Stimulated activated effector memory CD8-positive, alpha-beta T cell treated with anti-CD3 and anti-CD28 coated beads, Interleukin-12 subunit alpha, Interleukin-12 subunit beta, amount 100 ng/mL, for 72 hours (primary cell): ENCODE measurements at regions not wholly inside any gene's neighbourhood (a gene's known extent, or its start where the extent isn't known, plus 50 kb on each side); places are given as distances from the start of the nearest gene placed in this dataset.
"Not testable (repeated sequence)": the region's sequence is repeated elsewhere in the genome, so short reads cannot be mapped to it uniquely, and the experiment has no call there.

Source experiments
- ATAC-seq: fragments of 150-1000 bp; cut with Tn5 transposase; 2 replicates; pipeline ENCODE4 v1.10.0; 2021
- DNase-seq, 2 donors: peaks; one replicate each; pipeline ENCODE4 v3.0.0; 2021 to 2022; ENCODE audit warnings: low spot score in 2 of 2
- H3K27ac Mint-ChIP-seq: one replicate; pipeline ENCODE4 v1.8.0; 2022; ENCODE audit warnings: mild to moderate bottlenecking, mixed read lengths
- H3K36me3 Mint-ChIP-seq: one replicate; pipeline ENCODE4 v1.8.0; 2022; ENCODE audit warnings: mild to moderate bottlenecking, mixed read lengths
- H3K4me1 Mint-ChIP-seq: one replicate; pipeline ENCODE4 v1.8.0; 2022; ENCODE audit warnings: mixed read lengths
- H3K4me3 Mint-ChIP-seq: one replicate; pipeline ENCODE4 v1.8.0; 2022; ENCODE audit warnings: mild to moderate bottlenecking, mixed read lengths
- H3K9me3 Mint-ChIP-seq: one replicate; pipeline ENCODE4 v1.8.0; 2022; ENCODE audit warnings: mixed read lengths

GRCh38 chr11:57047610-57048009 is 58.9 kb downstream of the OR5AK2 start:
- H3K4me3 Mint-ChIP-seq, result no peak overlapping the region
- H3K9me3 Mint-ChIP-seq, result peaks cover 6% of the 10 kb centered on the region
- no peak for DNase-seq

GRCh38 chr11:57049749-57050148 is 61.0 kb downstream of the OR5AK2 start:
- no peak for DNase-seq
- no peaks in the 10 kb centered on the region for H3K36me3 Mint-ChIP-seq
- ATAC-seq, result no peak
- peaks cover 6% of the 10 kb centered on the region for H3K9me3 Mint-ChIP-seq
- no peak overlapping the region for H3K27ac Mint-ChIP-seq
- no peaks in the 10 kb centered on the region for H3K4me1 Mint-ChIP-seq
- H3K4me3 Mint-ChIP-seq, result no peak overlapping the region

More at GRCh38 chr11:57047610-57048009, 58.9 kb downstream of the OR5AK2 start:
- ATAC-seq, result no peak
- no peaks in the 10 kb centered on the region for H3K36me3 Mint-ChIP-seq
- no peak overlapping the region for H3K27ac Mint-ChIP-seq
- no peaks in the 10 kb centered on the region for H3K4me1 Mint-ChIP-seq

- H3K9me3 Mint-ChIP-seq, result peaks cover 5% of the 10 kb centered on the region
- no peaks in the 10 kb centered on the region for H3K4me1 Mint-ChIP-seq
- ATAC-seq (no peak), DNase-seq (no peak)
- H3K27ac Mint-ChIP-seq, result no peak overlapping the region
- H3K36me3 Mint-ChIP-seq, result no peaks in the 10 kb centered on the region
- no peak overlapping the region for H3K4me3 Mint-ChIP-seq
Observed at GRCh38 chr11:57054817-57055216, 66.1 kb downstream of the OR5AK2 start.

- no peak overlapping the region for H3K4me3 Mint-ChIP-seq
- ATAC-seq, result no peak
Observed at GRCh38 chr11:57055744-57056143, 67.0 kb downstream of the OR5AK2 start.

GRCh38 chr11:57056735-57057134 is 68.0 kb downstream of the OR5AK2 start:
- DNase-seq (no peak), ATAC-seq (no peak)
- Mint-ChIP-seq H3K27ac (no peak overlapping the region), H3K36me3 (no peaks in the 10 kb centered on the region), H3K4me1 (no peaks in the 10 kb centered on the region), H3K4me3 (no peak overlapping the region), H3K9me3 (peaks cover 8% of the 10 kb centered on the region)

More at GRCh38 chr11:57055744-57056143, 67.0 kb downstream of the OR5AK2 start:
- Mint-ChIP-seq H3K36me3 (no peaks in the 10 kb centered on the region), H3K27ac (no peak overlapping the region), H3K9me3 (peaks cover 7% of the 10 kb centered on the region), H3K4me1 (no peaks in the 10 kb centered on the region)
- DNase-seq, result no peak

- Mint-ChIP-seq H3K4me3 (no peak overlapping the region), H3K36me3 (no peaks in the 10 kb centered on the region), H3K4me1 (no peaks in the 10 kb centered on the region)
Observed at GRCh38 chr11:57057561-57057960, 68.8 kb downstream of the OR5AK2 start.

GRCh38 chr11:57062957-57063356 is 74.2 kb downstream of the OR5AK2 start:
- not testable (repeated sequence) for H3K27ac Mint-ChIP-seq, H3K9me3 Mint-ChIP-seq, DNase-seq, H3K36me3 Mint-ChIP-seq, H3K4me1 Mint-ChIP-seq, H3K4me3 Mint-ChIP-seq, ATAC-seq

More at GRCh38 chr11:57057561-57057960, 68.8 kb downstream of the OR5AK2 start:
- DNase-seq (no peak), ATAC-seq (no peak)
- H3K27ac Mint-ChIP-seq, result no peak overlapping the region
- H3K9me3 Mint-ChIP-seq, result peaks cover 5% of the 10 kb centered on the region

- no peak for ATAC-seq
- H3K9me3 Mint-ChIP-seq, result no peaks in the 10 kb centered on the region
- H3K4me3 Mint-ChIP-seq, result no peak overlapping the region
- no peaks in the 10 kb centered on the region for H3K36me3 Mint-ChIP-seq
- DNase-seq, result no peak
- no peaks in the 10 kb centered on the region for H3K4me1 Mint-ChIP-seq
- no peak overlapping the region for H3K27ac Mint-ChIP-seq
Observed at GRCh38 chr11:57069942-57070341, 81.2 kb downstream of the OR5AK2 start.

GRCh38 chr11:57071829-57072228 is 83.1 kb downstream of the OR5AK2 start:
- DNase-seq (no peak), ATAC-seq (peak; percentile 8)
- no peaks in the 10 kb centered on the region for H3K4me1 Mint-ChIP-seq
- H3K4me3 Mint-ChIP-seq, result no peak overlapping the region
- no peak overlapping the region for H3K27ac Mint-ChIP-seq
- no peaks in the 10 kb centered on the region for H3K36me3 Mint-ChIP-seq
- no peaks in the 10 kb centered on the region for H3K9me3 Mint-ChIP-seq

GRCh38 chr11:57072640-57073039 is 83.9 kb downstream of the OR5AK2 start:
- peaks cover 5% of the 10 kb centered on the region for H3K9me3 Mint-ChIP-seq
- no peaks in the 10 kb centered on the region for H3K4me1 Mint-ChIP-seq
- DNase-seq (no peak), ATAC-seq (no peak)
- H3K27ac Mint-ChIP-seq, result no peak overlapping the region
- H3K4me3 Mint-ChIP-seq, result no peak overlapping the region
- H3K36me3 Mint-ChIP-seq, result no peaks in the 10 kb centered on the region

- Mint-ChIP-seq H3K4me1 (no peaks in the 10 kb centered on the region), H3K36me3 (no peaks in the 10 kb centered on the region), H3K9me3 (peaks cover 5% of the 10 kb centered on the region), H3K27ac (no peak overlapping the region), H3K4me3 (no peak overlapping the region)
- DNase-seq (no peak), ATAC-seq (no peak)
Observed at GRCh38 chr11:57073128-57073527, 84.4 kb downstream of the OR5AK2 start.

- Mint-ChIP-seq H3K4me1 (no peaks in the 10 kb centered on the region), H3K9me3 (peaks cover 5% of the 10 kb centered on the region), H3K36me3 (no peaks in the 10 kb centered on the region), H3K27ac (no peak overlapping the region), H3K4me3 (no peak overlapping the region)
- DNase-seq, result no peak
- no peak for ATAC-seq
Observed at GRCh38 chr11:57081356-57081755, 92.6 kb downstream of the OR5AK2 start.

GRCh38 chr11:57082125-57082524 is 93.4 kb downstream of the OR5AK2 start:
- no peak for ATAC-seq
- H3K36me3 Mint-ChIP-seq, result no peaks in the 10 kb centered on the region
- H3K4me1 Mint-ChIP-seq, result no peaks in the 10 kb centered on the region
- no peak overlapping the region for H3K4me3 Mint-ChIP-seq
- H3K9me3 Mint-ChIP-seq, result peaks cover 4% of the 10 kb centered on the region
- no peak for DNase-seq
- no peak overlapping the region for H3K27ac Mint-ChIP-seq

GRCh38 chr11:57083641-57084385 is 95.1 kb downstream of the OR5AK2 start:
- no peak overlapping the region for H3K4me3 Mint-ChIP-seq
- ATAC-seq, result no peak
- H3K27ac Mint-ChIP-seq, result no peak overlapping the region
- no peaks in the 10 kb centered on the region for H3K4me1 Mint-ChIP-seq
- H3K36me3 Mint-ChIP-seq, result no peaks in the 10 kb centered on the region
- no peak for DNase-seq
- no peaks in the 10 kb centered on the region for H3K9me3 Mint-ChIP-seq

- no peak for DNase-seq
- Mint-ChIP-seq H3K27ac (no peak overlapping the region), H3K36me3 (no peaks in the 10 kb centered on the region), H3K4me3 (no peak overlapping the region), H3K9me3 (no peaks in the 10 kb centered on the region), H3K4me1 (no peaks in the 10 kb centered on the region)
- no peak for ATAC-seq
Observed at GRCh38 chr11:57085611-57086010, 96.1 kb upstream of the LRRC55 start.

- Mint-ChIP-seq H3K27ac (no peak overlapping the region), H3K4me3 (no peak overlapping the region), H3K4me1 (no peaks in the 10 kb centered on the region), H3K36me3 (no peaks in the 10 kb centered on the region), H3K9me3 (peaks cover 1% of the 10 kb centered on the region)
- ATAC-seq (no peak), DNase-seq (no peak)
Observed at GRCh38 chr11:57087991-57088390, 93.8 kb upstream of the LRRC55 start.
